CD14-positive monocyte (primary cell): ENCODE measurements at regions not wholly inside any gene's neighbourhood (a gene's known extent, or its start where the extent isn't known, plus 50 kb on each side); places are given as distances from the start of the nearest gene placed in this dataset.

Experiments
- DNase-seq, 3 donors: peaks; one replicate each; pipeline ENCODE4 v3.0.0-alpha.2; 2011 to 2022
- H2AFZ ChIP-seq: 2 replicates; pipeline ENCODE4 v1.6.0; 2012; ENCODE audit warnings: mild to moderate bottlenecking, low read depth, low read length, inconsistent platforms; ENCODE audit not compliant: insufficient read depth, poor library complexity, severe bottlenecking
- H3K27ac ChIP-seq, 2 donors: 1 replicate in 1 of 2; 2 replicates in 1 of 2; pipeline ENCODE4 v1.5.1; 2012 to 2013; ENCODE audit warnings: low read length in 2 of 2, control low read depth in 1 of 2, inconsistent platforms in 1 of 2, low read depth in 1 of 2, mild to moderate bottlenecking in 1 of 2
- H3K27me3 ChIP-seq, 2 donors: one replicate each; pipeline versions ENCODE4 v1.6.0 to v1.6.1; 2011 to 2013; ENCODE audit warnings: low read length in 2 of 2; ENCODE audit not compliant: control insufficient read depth in 2 of 2, insufficient read depth in 2 of 2
- H3K36me3 ChIP-seq, 2 donors: replicated peaks in 1 of 2; 1 replicate in 1 of 2; 2 replicates in 1 of 2; pipeline versions ENCODE4 v1.5.1 to v1.6.1; 2012 to 2013; ENCODE audit warnings: low read length in 2 of 2, control low read depth in 1 of 2, inconsistent platforms in 1 of 2, mild to moderate bottlenecking in 1 of 2; ENCODE audit not compliant: insufficient read depth in 2 of 2, control insufficient read depth in 1 of 2
- H3K4me1 ChIP-seq, 2 donors: 1 replicate in 1 of 2; 2 replicates in 1 of 2; pipeline versions ENCODE4 v1.5.1 to v1.6.1; 2012 to 2013; ENCODE audit warnings: low read length in 2 of 2, control low read depth in 1 of 2, inconsistent platforms in 1 of 2, mild to moderate bottlenecking in 1 of 2, moderate library complexity in 1 of 2; ENCODE audit not compliant: insufficient read depth in 2 of 2, control insufficient read depth in 1 of 2
- H3K4me2 ChIP-seq: replicated peaks from 2 replicates; pipeline ENCODE3; 2012; ENCODE audit warnings: low read length, moderate library complexity, mild to moderate bottlenecking; ENCODE audit not compliant: poor library complexity, severe bottlenecking; ENCODE audit errors: extremely low read depth
- H3K4me3 ChIP-seq, 3 experiments: fragments of 200-600 bp in 1 of 3; sonication (generic) in 1 of 3; replicated peaks in 1 of 3; 1 replicate in 2 of 3; 2 replicates in 1 of 3; pipeline ENCODE4 v1.5.1; 2011 to 2013; ENCODE audit warnings: low read length in 3 of 3, mild to moderate bottlenecking in 3 of 3, control low read depth in 2 of 3, low read depth in 2 of 3, inconsistent platforms in 1 of 3, moderate library complexity in 1 of 3
- H3K79me2 ChIP-seq: 2 replicates; pipeline ENCODE4 v1.6.0; 2012; ENCODE audit warnings: mild to moderate bottlenecking, control low read depth, inconsistent platforms, low read length, moderate library complexity; ENCODE audit not compliant: insufficient read depth
- H3K9ac ChIP-seq: 2 replicates; pipeline ENCODE4 v1.6.0; 2017; ENCODE audit warnings: low read length, mild to moderate bottlenecking; ENCODE audit not compliant: insufficient read depth, poor library complexity, severe bottlenecking
- H3K9me3 ChIP-seq, 2 donors: replicated peaks in 1 of 2; 1 replicate in 1 of 2; 2 replicates in 1 of 2; pipeline versions ENCODE4 v1.5.1 to v1.6.1; 2012 to 2013; ENCODE audit warnings: low read length in 2 of 2, control low read depth in 1 of 2; ENCODE audit not compliant: control insufficient read depth in 1 of 2, insufficient read depth in 1 of 2
- H4K20me1 ChIP-seq: 2 replicates; pipeline ENCODE4 v1.6.0; 2012; ENCODE audit warnings: mild to moderate bottlenecking, low read length, control low read depth, moderate library complexity; ENCODE audit not compliant: insufficient read depth
- H3K27ac Mint-ChIP-seq, 7 donors: one replicate each; pipeline ENCODE4 v1.8.0; 2020; ENCODE audit warnings: mild to moderate bottlenecking in 7 of 7, mixed read lengths in 7 of 7, moderate library complexity in 6 of 7, inconsistent platforms in 2 of 7
- H3K27me3 Mint-ChIP-seq, 3 donors: one replicate each; pipeline ENCODE4 v1.8.0; 2021 to 2022; ENCODE audit warnings: low read depth in 3 of 3, mild to moderate bottlenecking in 3 of 3, mixed read lengths in 3 of 3, moderate library complexity in 3 of 3, inconsistent platforms in 1 of 3
- H3K36me3 Mint-ChIP-seq, 2 donors: one replicate each; pipeline ENCODE4 v1.8.0; 2020; ENCODE audit warnings: mixed read lengths in 2 of 2, inconsistent platforms in 1 of 2, mild to moderate bottlenecking in 1 of 2
- H3K4me1 Mint-ChIP-seq: one replicate; pipeline ENCODE4 v1.8.0; 2020; ENCODE audit warnings: mild to moderate bottlenecking, mixed read lengths
- H3K4me3 Mint-ChIP-seq, 2 donors: one replicate each; pipeline ENCODE4 v1.8.0; 2020; ENCODE audit warnings: mild to moderate bottlenecking in 2 of 2, mixed read lengths in 2 of 2, moderate library complexity in 1 of 2
- H3K9me3 Mint-ChIP-seq, 7 donors: one replicate each; pipeline ENCODE4 v1.8.0; 2020 to 2022; ENCODE audit warnings: mixed read lengths in 7 of 7, mild to moderate bottlenecking in 6 of 7, moderate library complexity in 6 of 7, inconsistent platforms in 2 of 7
- WGBS: methylation state at CpG from one replicate; pipeline ENCODE4 v1.1.5; 2013; ENCODE audit warnings: missing lambda C conversion rate; ENCODE audit not compliant: insufficient coverage; 5-methylcytosine and 5-hydroxymethylcytosine counted together
- intact Hi-C, 2 donors: fragments of 100-400 bp; cut with micrococcal nuclease; formaldehyde crosslinking; loops; one replicate each; pipeline versions ENCODE4 v1.15.0 to v1.15.1; 2023
- TF ChIP-seq, protein P1 (sequence below): fragments of 200-600 bp; IDR thresholded peaks from one replicate; pipeline ENCODE4 v1.8.0; 2022; ENCODE audit warnings: antibody characterized with exemption, mild to moderate bottlenecking

DNA sequence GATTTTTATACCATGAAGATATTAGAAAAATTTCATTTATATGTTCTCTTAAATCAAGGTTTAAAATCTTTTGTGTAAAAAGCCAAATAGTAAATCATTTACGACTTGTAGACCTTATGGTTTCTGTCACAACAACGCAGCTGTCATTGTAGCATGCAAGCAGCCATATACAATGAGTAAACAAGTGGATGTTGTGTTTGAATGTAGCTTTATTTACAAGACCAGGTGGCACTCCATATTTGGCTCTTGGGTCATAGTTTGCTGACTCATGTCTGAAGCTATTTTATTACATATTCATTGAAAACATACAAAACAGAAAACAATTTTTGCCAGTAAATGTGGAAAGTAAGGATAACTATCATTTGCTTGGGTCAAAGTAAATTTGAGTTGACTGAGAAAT, 930.8 kb downstream of the SLITRK5 start:
- intact Hi-C loops, result no loop called here
- TF ChIP-seq, protein P1, sequence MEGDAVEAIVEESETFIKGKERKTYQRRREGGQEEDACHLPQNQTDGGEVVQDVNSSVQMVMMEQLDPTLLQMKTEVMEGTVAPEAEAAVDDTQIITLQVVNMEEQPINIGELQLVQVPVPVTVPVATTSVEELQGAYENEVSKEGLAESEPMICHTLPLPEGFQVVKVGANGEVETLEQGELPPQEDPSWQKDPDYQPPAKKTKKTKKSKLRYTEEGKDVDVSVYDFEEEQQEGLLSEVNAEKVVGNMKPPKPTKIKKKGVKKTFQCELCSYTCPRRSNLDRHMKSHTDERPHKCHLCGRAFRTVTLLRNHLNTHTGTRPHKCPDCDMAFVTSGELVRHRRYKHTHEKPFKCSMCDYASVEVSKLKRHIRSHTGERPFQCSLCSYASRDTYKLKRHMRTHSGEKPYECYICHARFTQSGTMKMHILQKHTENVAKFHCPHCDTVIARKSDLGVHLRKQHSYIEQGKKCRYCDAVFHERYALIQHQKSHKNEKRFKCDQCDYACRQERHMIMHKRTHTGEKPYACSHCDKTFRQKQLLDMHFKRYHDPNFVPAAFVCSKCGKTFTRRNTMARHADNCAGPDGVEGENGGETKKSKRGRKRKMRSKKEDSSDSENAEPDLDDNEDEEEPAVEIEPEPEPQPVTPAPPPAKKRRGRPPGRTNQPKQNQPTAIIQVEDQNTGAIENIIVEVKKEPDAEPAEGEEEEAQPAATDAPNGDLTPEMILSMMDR, result no peak
- 100% methylated on average over 1 of the region's 2 CpGs for WGBS
- H3K79me2 ChIP-seq, result no peaks in the 10 kb centered on the region
- H3K36me3 ChIP-seq, result no peaks in the 10 kb centered on the region
- no peaks in the 10 kb centered on the region for H4K20me1 ChIP-seq
- H3K4me1 Mint-ChIP-seq, result no peaks in the 10 kb centered on the region
- no peak overlapping the region for H2AFZ ChIP-seq
- H3K9ac ChIP-seq, result no peak overlapping the region
- no peak for DNase-seq
- no peaks in the 10 kb centered on the region for H3K27me3 ChIP-seq
- H3K9me3 ChIP-seq, result peaks cover 0 to 6% of the 10 kb centered on the region in 2 donors
- no peak overlapping the region for H3K27ac Mint-ChIP-seq
- H3K4me3 ChIP-seq, result no peak overlapping the region
- no peak overlapping the region for H3K27ac ChIP-seq
- peaks cover 0 to 8% (median 2%) of the 10 kb centered on the region in 7 donors for H3K9me3 Mint-ChIP-seq
- H3K4me3 Mint-ChIP-seq, result no peak overlapping the region
- H3K4me2 ChIP-seq, result no peak overlapping the region
- H3K27me3 Mint-ChIP-seq, result peaks cover 0 to 2% (median 0%) of the 10 kb centered on the region in 3 donors
- no peaks in the 10 kb centered on the region for H3K36me3 Mint-ChIP-seq
- no peaks in the 10 kb centered on the region for H3K4me1 ChIP-seq

GRCh38 chr13:88602786-88603777, 931.9 kb downstream of the SLITRK5 start:
- Histone ChIP-seq H3K27me3 (no peaks in the 10 kb centered on the region), H3K4me1 (no peaks in the 10 kb centered on the region), H3K4me3 (no peak overlapping the region), H3K36me3 (no peaks in the 10 kb centered on the region), H3K27ac (no peak overlapping the region), H4K20me1 (no peaks in the 10 kb centered on the region), H3K79me2 (no peaks in the 10 kb centered on the region), H2AFZ (no peak overlapping the region), H3K4me2 (no peak overlapping the region), H3K9me3 (peaks cover 0 to 6% of the 10 kb centered on the region in 2 donors), H3K9ac (no peak overlapping the region)
- H3K4me3 Mint-ChIP-seq, result no peak overlapping the region
- DNase-seq, result no peak
- WGBS, result 89% methylated on average over 1 of the region's 5 CpGs
- peaks cover 0 to 8% (median 2%) of the 10 kb centered on the region in 7 donors for H3K9me3 Mint-ChIP-seq
- H3K36me3 Mint-ChIP-seq, result no peaks in the 10 kb centered on the region
- H3K4me1 Mint-ChIP-seq, result no peaks in the 10 kb centered on the region
- intact Hi-C loops, result no loop called here
- no peak overlapping the region for H3K27ac Mint-ChIP-seq
- TF ChIP-seq, protein P1, result no peak
- H3K27me3 Mint-ChIP-seq, result peaks cover 0 to 2% (median 0%) of the 10 kb centered on the region in 3 donors
